H9 (cell line): ENCODE measurements at regions not wholly inside any gene's neighbourhood (a gene's known extent, or its start where the extent isn't known, plus 50 kb on each side); places are given as distances from the start of the nearest gene placed in this dataset.

Source experiments
- DNase-seq: peaks from one replicate; pipeline ENCODE4 v3.0.0-alpha.2; 2017
- H2AFZ ChIP-seq: one replicate; pipeline ENCODE4 v1.6.1; 2013; ENCODE audit warnings: mild to moderate bottlenecking, low read length, control low read depth, moderate library complexity
- H2AK5ac ChIP-seq: 2 replicates; pipeline ENCODE4 v1.6.1; 2013; ENCODE audit warnings: low read length, control low read depth, mixed read lengths; ENCODE audit not compliant: insufficient read length
- H2BK120ac ChIP-seq: one replicate; pipeline ENCODE4 v1.6.1; 2013; ENCODE audit warnings: low read depth, mild to moderate bottlenecking, low read length, control low read depth, inconsistent platforms; ENCODE audit not compliant: poor library complexity, severe bottlenecking
- H2BK12ac ChIP-seq: 2 replicates; pipeline ENCODE4 v1.6.1; 2013; ENCODE audit warnings: low read length, control low read depth, mixed read lengths, low read depth; ENCODE audit not compliant: insufficient read length
- H2BK15ac ChIP-seq: 2 replicates; pipeline ENCODE4 v1.6.1; 2013; ENCODE audit warnings: low read depth, low read length, control low read depth
- H2BK20ac ChIP-seq: one replicate; pipeline ENCODE4 v1.6.1; 2013; ENCODE audit warnings: low read depth, mild to moderate bottlenecking, low read length, control low read depth, inconsistent platforms; ENCODE audit not compliant: poor library complexity, severe bottlenecking
- H2BK5ac ChIP-seq: 2 replicates; pipeline ENCODE4 v1.6.1; 2013; ENCODE audit warnings: low read length, control low read depth, mixed read lengths; ENCODE audit not compliant: insufficient read length
- H3K14ac ChIP-seq: 2 replicates; pipeline ENCODE4 v1.6.1; 2013; ENCODE audit warnings: low read length, control low read depth; ENCODE audit not compliant: insufficient read depth
- H3K18ac ChIP-seq: 2 replicates; pipeline ENCODE4 v1.6.1; 2013; ENCODE audit warnings: low read depth, mild to moderate bottlenecking, mixed read lengths, low read length, control low read depth; ENCODE audit not compliant: insufficient read length
- H3K23ac ChIP-seq: 2 replicates; pipeline ENCODE4 v1.6.1; 2013; ENCODE audit warnings: low read length, control low read depth, mixed read lengths, low read depth; ENCODE audit not compliant: insufficient read length
- H3K23me2 ChIP-seq: 2 replicates; pipeline ENCODE4 v1.6.1; 2013; ENCODE audit warnings: low read depth, mild to moderate bottlenecking, mixed read lengths, low read length, control low read depth; ENCODE audit not compliant: insufficient read length, poor library complexity, severe bottlenecking
- H3K27ac ChIP-seq: 2 replicates; pipeline ENCODE4 v1.5.1; 2013; ENCODE audit warnings: low read length, control low read depth, mixed read lengths, low read depth; ENCODE audit not compliant: insufficient read length
- H3K27me3 ChIP-seq: 2 replicates; pipeline ENCODE4 v1.6.1; 2013; ENCODE audit warnings: low read length, control low read depth, inconsistent platforms; ENCODE audit not compliant: insufficient read depth
- H3K4ac ChIP-seq: 2 replicates; pipeline ENCODE4 v1.6.1; 2013; ENCODE audit warnings: low read depth, mild to moderate bottlenecking, control low read depth, inconsistent platforms, low read length, moderate library complexity
- H3K4me1 ChIP-seq: 2 replicates; pipeline ENCODE4 v1.6.1; 2013; ENCODE audit warnings: low read length, control low read depth, inconsistent platforms; ENCODE audit not compliant: insufficient read depth
- H3K4me2 ChIP-seq: 2 replicates; pipeline ENCODE4 v1.6.1; 2013; ENCODE audit warnings: low read length, control low read depth, mixed read lengths; ENCODE audit not compliant: insufficient read length, insufficient read depth
- H3K56ac ChIP-seq: 2 replicates; pipeline ENCODE4 v1.6.1; 2013; ENCODE audit warnings: low read depth, mild to moderate bottlenecking, mixed read lengths, low read length, control low read depth; ENCODE audit not compliant: insufficient read length
- H3K79me1 ChIP-seq: 2 replicates; pipeline ENCODE4 v1.6.1; 2013; ENCODE audit warnings: low read depth, mild to moderate bottlenecking, moderate library complexity, low read length, control low read depth, inconsistent platforms; ENCODE audit not compliant: insufficient read depth, poor library complexity, severe bottlenecking
- H3K79me2 ChIP-seq: 2 replicates; pipeline ENCODE4 v1.6.1; 2013; ENCODE audit warnings: low read length, control low read depth, inconsistent platforms; ENCODE audit not compliant: insufficient read depth
- H3K9ac ChIP-seq: 2 replicates; pipeline ENCODE4 v1.6.1; 2013; ENCODE audit warnings: low read length, control low read depth, mixed read lengths; ENCODE audit not compliant: insufficient read length; ENCODE audit errors: extremely low read depth
- H3K9me3 ChIP-seq: one replicate; pipeline ENCODE4 v1.6.1; 2013; ENCODE audit warnings: low read depth, low read length, inconsistent platforms; ENCODE audit not compliant: control insufficient read depth
- H3T11ph ChIP-seq: one replicate; pipeline ENCODE4 v1.6.1; 2013; ENCODE audit warnings: mild to moderate bottlenecking, low read length, control low read depth, inconsistent platforms
- H4K20me1 ChIP-seq: one replicate; pipeline ENCODE4 v1.6.1; 2013; ENCODE audit not compliant: control insufficient read depth, insufficient read length, insufficient read depth
- H4K5ac ChIP-seq: 2 replicates; pipeline ENCODE4 v1.6.1; 2013; ENCODE audit warnings: low read depth, mild to moderate bottlenecking, mixed read lengths, low read length, control low read depth; ENCODE audit not compliant: insufficient read length
- H4K8ac ChIP-seq: replicated peaks from 2 replicates; pipeline ENCODE4 v1.6.1; 2013; ENCODE audit warnings: low read length, control low read depth, mixed read lengths, low read depth; ENCODE audit not compliant: insufficient read length
- H4K91ac ChIP-seq: 2 replicates; pipeline ENCODE4 v1.6.1; 2013; ENCODE audit warnings: low read depth, mild to moderate bottlenecking, moderate library complexity, mixed read lengths, low read length, control low read depth; ENCODE audit not compliant: insufficient read length
- H3K27ac Mint-ChIP-seq, 3 experiments: 2 replicates in 2 of 3; 3 replicates in 1 of 3; pipeline ENCODE4 v1.8.0; 2020 to 2021; ENCODE audit warnings: mixed read lengths in 3 of 3, mild to moderate bottlenecking in 1 of 3, moderate library complexity in 1 of 3
- H3K27me3 Mint-ChIP-seq: 2 replicates; pipeline ENCODE4 v1.8.0; 2021; ENCODE audit warnings: low read depth, mild to moderate bottlenecking, moderate library complexity, mixed read lengths
- H3K36me3 Mint-ChIP-seq, 3 experiments: 2 replicates in 2 of 3; 3 replicates in 1 of 3; pipeline ENCODE4 v1.8.0; 2020 to 2021; ENCODE audit warnings: low read depth in 3 of 3, mixed read lengths in 3 of 3; ENCODE audit not compliant: insufficient read depth in 1 of 3
- H3K4me1 Mint-ChIP-seq, 2 experiments: 2 replicates each; pipeline ENCODE4 v1.8.0; 2020; ENCODE audit warnings: mixed read lengths in 2 of 2
- H3K4me3 Mint-ChIP-seq, 2 experiments: 2 replicates in 1 of 2; 3 replicates in 1 of 2; pipeline ENCODE4 v1.8.0; 2020 to 2021; ENCODE audit warnings: mild to moderate bottlenecking in 2 of 2, mixed read lengths in 2 of 2, moderate library complexity in 1 of 2
- H3K9me3 Mint-ChIP-seq, 2 experiments: 2 replicates in 1 of 2; 3 replicates in 1 of 2; pipeline ENCODE4 v1.8.0; 2020; ENCODE audit warnings: mild to moderate bottlenecking in 2 of 2, mixed read lengths in 2 of 2, moderate library complexity in 1 of 2
- CTCF ChIP-seq: fragments of 200-600 bp; sonication (generic); conservative IDR thresholded peaks from 3 replicates; pipeline ENCODE4 v1.8.0; 2021; ENCODE audit warnings: antibody characterized with exemption, mild to moderate bottlenecking
- WGBS: extraction: QIAGEN DNeasy Blood & Tissue Kit; methylation state at CpG from one replicate; pipeline ENCODE4 v1.1.7; 2013; ENCODE audit warnings: missing lambda C conversion rate, low lambda C conversion rate, mixed read lengths; ENCODE audit not compliant: insufficient read length; ENCODE audit errors: extremely low coverage; 5-methylcytosine and 5-hydroxymethylcytosine counted together

GRCh38 chrX:107565015-107565414 is 63.3 kb upstream of the PRPS1 start:
- Histone ChIP-seq H3K14ac (no peak overlapping the region), H3K79me2 (no peaks in the 10 kb centered on the region), H4K5ac (no peak overlapping the region), H3K23me2 (no peaks in the 10 kb centered on the region), H3K23ac (no peak overlapping the region), H3K27ac (no peak overlapping the region), H3K79me1 (no peaks in the 10 kb centered on the region), H3K4ac (no peak overlapping the region), H3K56ac (no peak overlapping the region), H3T11ph (no peak overlapping the region), H3K9me3 (no peaks in the 10 kb centered on the region), H4K20me1 (no peaks in the 10 kb centered on the region), H4K91ac (peak overlapping the region; percentile 53), H4K8ac (no peak overlapping the region), H2BK120ac (no peak overlapping the region), H3K18ac (no peak overlapping the region), H3K27me3 (no peaks in the 10 kb centered on the region), H3K4me2 (no peak overlapping the region), H2AFZ (no peak overlapping the region), H3K4me1 (peaks cover 39% of the 10 kb centered on the region), H2AK5ac (no peak overlapping the region), H2BK5ac (no peak overlapping the region), H2BK20ac (no peak overlapping the region), H3K9ac (no peak overlapping the region), H2BK12ac (no peak overlapping the region), H2BK15ac (no peak overlapping the region)
- TF ChIP-seq CTCF = no peak
- Mint-ChIP-seq H3K36me3 (peaks cover 0 to under 1% (median 0%) of the 10 kb centered on the region in 3 experiments; a peak in 2 of 7 replicates), H3K4me1 (peaks cover 52 to 73% of the 10 kb centered on the region in 2 experiments), H3K27me3 (no peaks in the 10 kb centered on the region), H3K4me3 (no peak overlapping the region), H3K27ac (0 out of 7 replicates have a peak overlapping the region, but pooled peaks of 1 of the 3 experiments have one; percentile 71), H3K9me3 (peaks cover 0 to 47% of the 10 kb centered on the region in 2 experiments; a peak in 2 of 5 replicates)
- DNase-seq = no peak
- no CpG with 5 or more reads among the region's 3 CpGs for WGBS
